Fibroblast of pulmonary artery (primary cell): ENCODE measurements at regions not wholly inside any gene's neighbourhood (a gene's known extent, or its start where the extent isn't known, plus 50 kb on each side); places are given as distances from the start of the nearest gene placed in this dataset.

Experiments used
- DNase-seq: peaks from one replicate; pipeline ENCODE4 v3.0.0-alpha.2; 2010; ENCODE audit warnings: low read depth
- H3K4me3 ChIP-seq: replicated peaks from 2 replicates; pipeline ENCODE4 v1.5.1; 2011; ENCODE audit warnings: low read depth, mild to moderate bottlenecking, control low read depth, low read length, moderate library complexity
- TF ChIP-seq, protein P1 (sequence below): IDR thresholded peaks from 2 replicates; pipeline ENCODE4 v1.5.1; 2011; ENCODE audit warnings: mild to moderate bottlenecking, control low read depth, low read length, inconsistent platforms; ENCODE audit errors: missing control alignments

- DNase-seq: no peak
- H3K4me3 ChIP-seq: no peak overlapping the region
- TF ChIP-seq, protein P1, sequence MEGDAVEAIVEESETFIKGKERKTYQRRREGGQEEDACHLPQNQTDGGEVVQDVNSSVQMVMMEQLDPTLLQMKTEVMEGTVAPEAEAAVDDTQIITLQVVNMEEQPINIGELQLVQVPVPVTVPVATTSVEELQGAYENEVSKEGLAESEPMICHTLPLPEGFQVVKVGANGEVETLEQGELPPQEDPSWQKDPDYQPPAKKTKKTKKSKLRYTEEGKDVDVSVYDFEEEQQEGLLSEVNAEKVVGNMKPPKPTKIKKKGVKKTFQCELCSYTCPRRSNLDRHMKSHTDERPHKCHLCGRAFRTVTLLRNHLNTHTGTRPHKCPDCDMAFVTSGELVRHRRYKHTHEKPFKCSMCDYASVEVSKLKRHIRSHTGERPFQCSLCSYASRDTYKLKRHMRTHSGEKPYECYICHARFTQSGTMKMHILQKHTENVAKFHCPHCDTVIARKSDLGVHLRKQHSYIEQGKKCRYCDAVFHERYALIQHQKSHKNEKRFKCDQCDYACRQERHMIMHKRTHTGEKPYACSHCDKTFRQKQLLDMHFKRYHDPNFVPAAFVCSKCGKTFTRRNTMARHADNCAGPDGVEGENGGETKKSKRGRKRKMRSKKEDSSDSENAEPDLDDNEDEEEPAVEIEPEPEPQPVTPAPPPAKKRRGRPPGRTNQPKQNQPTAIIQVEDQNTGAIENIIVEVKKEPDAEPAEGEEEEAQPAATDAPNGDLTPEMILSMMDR: no peak
These were observed 161.0 kb downstream of the ZNF326 start for GRCh38 chr1:90155721-90156487.

GRCh38 chr1:90154711-90155110, 159.8 kb downstream of the ZNF326 start:
- H3K4me3 ChIP-seq: no peak overlapping the region
- no peak for DNase-seq
- TF ChIP-seq, protein P1: no peak

DNA sequence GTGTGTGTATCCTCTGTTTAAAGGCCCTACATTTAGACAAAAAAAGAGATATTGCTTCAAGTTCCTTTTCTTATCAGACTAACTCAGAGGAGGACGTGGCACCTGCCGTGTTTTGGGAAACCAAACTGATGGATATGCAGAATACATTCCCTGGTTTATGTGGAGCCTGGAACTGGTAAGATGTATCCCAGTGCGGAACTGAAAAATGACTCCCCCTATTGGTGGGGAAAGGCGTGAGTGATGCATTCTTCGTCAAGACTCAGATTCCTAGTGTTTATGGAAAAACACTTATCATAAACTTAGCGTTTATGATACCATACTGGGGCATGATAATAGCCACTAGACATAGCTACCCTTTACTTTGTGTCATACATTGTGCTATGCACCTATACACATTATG, 154.2 kb downstream of the ZNF326 start:
- no peak for DNase-seq
- TF ChIP-seq, protein P1: no peak
- no peak overlapping the region for H3K4me3 ChIP-seq

- no peak for DNase-seq
- no peak overlapping the region for H3K4me3 ChIP-seq
- TF ChIP-seq, protein P1: no peak
These were observed 152.2 kb downstream of the ZNF326 start for GRCh38 chr1:90147093-90147492.

DNA sequence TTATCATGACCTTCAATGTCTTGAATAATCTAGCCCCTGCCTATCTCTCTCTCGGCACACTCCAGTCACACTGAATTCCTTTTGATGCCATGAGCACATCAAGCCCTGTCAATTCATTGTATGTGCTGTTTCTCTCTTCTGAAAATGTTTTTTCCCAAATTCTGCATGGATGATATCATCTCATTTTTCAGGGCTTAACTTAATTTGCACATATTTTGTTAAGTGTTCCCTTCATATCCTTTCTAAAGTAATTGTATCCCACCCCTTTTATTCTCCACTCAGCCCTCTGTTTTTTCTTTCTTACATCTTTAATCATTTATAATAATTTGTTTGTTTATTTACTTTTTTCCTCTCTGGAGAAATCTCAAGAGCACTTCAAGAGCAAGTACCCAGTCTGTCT, 149.9 kb downstream of the ZNF326 start:
- H3K4me3 ChIP-seq: no peak overlapping the region
- no peak for DNase-seq
- TF ChIP-seq, protein P1: no peak

DNA sequence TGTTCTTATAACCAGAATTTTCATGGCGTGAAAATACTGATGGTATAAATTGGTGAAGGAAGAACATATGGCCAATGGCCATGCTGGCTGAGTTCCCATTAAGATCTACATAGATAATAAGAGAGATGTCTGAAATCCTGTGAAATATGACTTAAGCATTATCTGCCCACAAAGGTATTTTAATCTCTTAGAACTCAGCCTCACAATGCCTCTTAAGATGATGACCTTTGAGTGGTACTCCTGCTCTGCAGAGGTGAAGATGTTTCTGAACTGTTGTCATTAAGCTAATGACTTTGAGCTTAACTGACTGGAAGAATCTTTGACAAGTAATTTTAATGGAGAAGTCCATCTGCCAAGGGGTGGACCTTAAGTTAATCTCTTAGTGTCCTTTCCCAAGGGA, 148.7 kb downstream of the ZNF326 start:
- no peak overlapping the region for H3K4me3 ChIP-seq
- TF ChIP-seq, protein P1: no peak
- DNase-seq: no peak

DNA sequence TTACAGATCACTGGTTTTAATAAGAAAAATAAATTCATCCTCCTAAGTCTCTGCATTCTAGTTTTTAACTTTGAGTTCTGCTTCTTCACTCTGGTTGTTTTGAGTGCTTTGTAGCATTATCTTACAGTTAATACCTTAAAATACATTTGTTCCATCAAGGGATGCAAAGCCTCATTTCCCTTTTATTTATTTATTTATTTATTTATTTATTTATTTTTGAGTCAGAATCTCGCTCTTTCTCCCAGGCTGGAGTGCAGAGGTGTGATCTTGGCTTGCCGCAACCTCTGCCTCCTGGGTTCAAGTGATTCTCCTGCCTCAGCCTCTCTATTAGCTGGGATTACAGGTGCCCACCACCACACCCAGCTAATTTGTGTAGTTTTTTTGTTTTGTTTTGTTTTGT, 147.8 kb downstream of the ZNF326 start:
- TF ChIP-seq, protein P1: no peak
- no peak for DNase-seq
- no peak overlapping the region for H3K4me3 ChIP-seq
